Kidney epithelial cell (primary cell): ENCODE measurements at regions not wholly inside any gene's neighbourhood (a gene's known extent, or its start where the extent isn't known, plus 50 kb on each side); places are given as distances from the start of the nearest gene placed in this dataset.
"Not testable (repeated sequence)": the region's sequence is repeated elsewhere in the genome, so short reads cannot be mapped to it uniquely, and the experiment has no call there.

Experiments
- DNase-seq: peaks from one replicate; pipeline ENCODE4 v3.0.0-alpha.2; 2010; ENCODE audit warnings: low read depth
- H3K27me3 ChIP-seq: 2 replicates; pipeline ENCODE4 v1.6.0; 2011; ENCODE audit warnings: low read length; ENCODE audit not compliant: control insufficient read depth, insufficient read depth
- H3K36me3 ChIP-seq: 2 replicates; pipeline ENCODE4 v1.5.1; 2011; ENCODE audit warnings: low read length; ENCODE audit not compliant: control insufficient read depth, insufficient read depth
- H3K4me3 ChIP-seq: 2 replicates; pipeline ENCODE4 v1.5.1; 2011; ENCODE audit warnings: low read depth, mild to moderate bottlenecking, control low read depth, low read length
- TF ChIP-seq, protein P1 (sequence below): IDR thresholded peaks from 2 replicates; pipeline ENCODE4 v1.5.1; 2011; ENCODE audit warnings: mild to moderate bottlenecking, moderate library complexity, low read length, control low read depth, inconsistent platforms; ENCODE audit not compliant: insufficient read depth, poor library complexity, severe bottlenecking

DNA sequence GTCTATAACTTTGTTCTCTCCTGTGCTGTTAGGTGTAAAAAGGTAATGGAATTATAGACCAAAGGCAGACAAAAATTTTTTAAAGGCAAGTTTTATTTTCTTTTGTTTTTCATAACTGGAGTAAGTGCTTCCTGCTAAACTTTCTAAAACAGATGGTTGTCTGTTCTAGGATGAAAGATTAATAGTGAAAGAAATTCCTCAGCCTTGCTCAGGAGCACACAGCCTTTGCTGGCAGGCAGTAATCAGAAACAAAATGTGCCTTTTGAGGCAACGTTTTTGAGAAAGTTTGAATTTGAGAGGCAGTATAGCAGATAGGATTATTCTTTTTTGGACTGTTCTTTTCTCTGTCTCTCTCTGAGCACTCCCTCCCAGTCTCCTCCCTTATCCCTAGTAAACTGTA, 2749.5 kb downstream of the PCDH9 start:
- no peak overlapping the region for H3K4me3 ChIP-seq
- no peaks in the 10 kb centered on the region for H3K36me3 ChIP-seq
- DNase-seq = no peak
- no peaks in the 10 kb centered on the region for H3K27me3 ChIP-seq
- TF ChIP-seq, protein P1, sequence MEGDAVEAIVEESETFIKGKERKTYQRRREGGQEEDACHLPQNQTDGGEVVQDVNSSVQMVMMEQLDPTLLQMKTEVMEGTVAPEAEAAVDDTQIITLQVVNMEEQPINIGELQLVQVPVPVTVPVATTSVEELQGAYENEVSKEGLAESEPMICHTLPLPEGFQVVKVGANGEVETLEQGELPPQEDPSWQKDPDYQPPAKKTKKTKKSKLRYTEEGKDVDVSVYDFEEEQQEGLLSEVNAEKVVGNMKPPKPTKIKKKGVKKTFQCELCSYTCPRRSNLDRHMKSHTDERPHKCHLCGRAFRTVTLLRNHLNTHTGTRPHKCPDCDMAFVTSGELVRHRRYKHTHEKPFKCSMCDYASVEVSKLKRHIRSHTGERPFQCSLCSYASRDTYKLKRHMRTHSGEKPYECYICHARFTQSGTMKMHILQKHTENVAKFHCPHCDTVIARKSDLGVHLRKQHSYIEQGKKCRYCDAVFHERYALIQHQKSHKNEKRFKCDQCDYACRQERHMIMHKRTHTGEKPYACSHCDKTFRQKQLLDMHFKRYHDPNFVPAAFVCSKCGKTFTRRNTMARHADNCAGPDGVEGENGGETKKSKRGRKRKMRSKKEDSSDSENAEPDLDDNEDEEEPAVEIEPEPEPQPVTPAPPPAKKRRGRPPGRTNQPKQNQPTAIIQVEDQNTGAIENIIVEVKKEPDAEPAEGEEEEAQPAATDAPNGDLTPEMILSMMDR = no peak

DNA sequence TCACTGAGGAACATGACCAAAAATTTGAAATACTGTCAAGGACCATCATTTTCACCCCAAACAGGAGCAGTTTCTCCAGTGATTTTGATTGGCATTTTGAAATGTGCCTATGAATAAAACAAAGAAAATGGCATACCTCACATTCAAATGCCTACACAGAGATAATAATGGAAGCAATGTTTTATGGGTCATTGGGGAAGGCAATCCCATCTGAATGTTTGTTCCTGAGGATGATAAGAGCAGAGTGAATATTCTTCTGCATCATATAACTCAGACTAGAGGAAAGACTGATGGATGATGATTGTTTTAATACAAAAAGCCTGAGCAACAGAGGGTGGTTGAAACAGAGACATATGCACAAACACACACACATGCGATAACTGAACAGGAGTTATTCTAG, 2749.9 kb downstream of the PCDH9 start:
- TF ChIP-seq, protein P1 = no peak
- H3K27me3 ChIP-seq = no peaks in the 10 kb centered on the region
- DNase-seq = no peak
- H3K36me3 ChIP-seq = no peaks in the 10 kb centered on the region
- no peak overlapping the region for H3K4me3 ChIP-seq

DNA sequence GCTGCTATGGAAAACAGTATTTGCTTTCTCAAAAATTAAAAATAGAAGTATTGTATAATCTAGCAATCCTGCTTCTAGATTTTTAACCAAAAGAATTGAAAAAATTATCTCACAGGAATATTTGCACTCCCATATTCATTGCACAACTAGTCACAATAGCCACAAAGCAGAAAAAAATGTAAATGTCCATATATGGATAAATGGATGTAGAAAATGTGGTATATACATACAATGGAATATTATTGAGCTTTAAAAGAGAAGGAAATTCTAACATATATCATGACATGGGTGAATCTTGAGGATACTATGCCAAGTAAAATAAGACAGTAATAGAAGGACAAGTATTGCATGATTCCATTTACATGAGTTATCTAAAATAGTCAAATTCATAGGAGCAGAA, 2753.0 kb downstream of the PCDH9 start:
- Histone ChIP-seq H3K27me3 (no peaks in the 10 kb centered on the region), H3K4me3 (no peak overlapping the region), H3K36me3 (no peaks in the 10 kb centered on the region)
- TF ChIP-seq, protein P1 = no peak
- DNase-seq = no peak

DNA sequence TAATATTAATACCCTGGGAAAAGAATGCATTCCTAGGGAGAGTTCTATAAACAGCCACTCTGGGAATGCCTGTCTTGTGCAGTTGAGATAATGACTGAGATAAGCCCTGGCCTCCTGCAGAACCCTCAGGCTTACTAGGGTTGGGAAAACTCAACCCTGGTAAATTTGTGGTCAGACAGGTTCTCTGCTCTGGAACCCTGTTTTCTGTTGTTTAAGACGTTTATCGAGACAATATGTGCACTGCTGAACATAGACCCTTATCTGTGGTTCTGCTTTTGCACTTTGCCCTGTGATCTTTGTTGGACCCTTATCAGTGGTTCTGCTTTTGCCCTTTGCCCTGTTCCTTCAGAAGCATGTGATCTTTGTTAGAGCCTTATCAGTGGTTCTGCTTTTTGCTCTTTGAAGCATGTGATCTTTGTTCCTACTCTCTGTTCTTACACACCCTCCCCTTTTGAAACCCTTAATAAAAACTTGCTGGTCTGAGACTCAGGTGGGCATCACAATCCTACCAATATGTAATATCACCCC, 2754.0 kb downstream of the PCDH9 start:
- not testable (repeated sequence) for H3K27me3 ChIP-seq, DNase-seq, H3K36me3 ChIP-seq, H3K4me3 ChIP-seq

DNA sequence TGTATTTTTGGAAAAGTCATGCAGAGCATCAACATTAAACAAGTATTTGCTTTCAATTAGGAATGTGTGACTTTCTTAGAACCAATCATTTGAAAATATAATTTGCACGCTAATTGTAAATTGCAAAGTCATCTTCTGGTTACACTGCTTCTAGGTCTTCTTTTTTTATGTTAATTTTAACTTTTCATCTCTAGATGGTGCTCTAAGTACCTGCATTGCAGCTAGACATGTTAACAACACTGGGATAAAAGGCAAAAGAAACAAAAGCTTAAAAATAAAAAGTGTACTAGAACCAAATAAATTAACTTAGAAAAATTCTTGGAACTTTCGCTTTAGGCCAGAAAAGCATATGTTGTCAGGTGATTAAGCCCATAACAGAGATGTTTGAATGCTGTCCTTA, 2758.2 kb downstream of the PCDH9 start:
- no peak for DNase-seq
- no peak overlapping the region for H3K4me3 ChIP-seq
- TF ChIP-seq, protein P1 = peak; percentile 38

DNA sequence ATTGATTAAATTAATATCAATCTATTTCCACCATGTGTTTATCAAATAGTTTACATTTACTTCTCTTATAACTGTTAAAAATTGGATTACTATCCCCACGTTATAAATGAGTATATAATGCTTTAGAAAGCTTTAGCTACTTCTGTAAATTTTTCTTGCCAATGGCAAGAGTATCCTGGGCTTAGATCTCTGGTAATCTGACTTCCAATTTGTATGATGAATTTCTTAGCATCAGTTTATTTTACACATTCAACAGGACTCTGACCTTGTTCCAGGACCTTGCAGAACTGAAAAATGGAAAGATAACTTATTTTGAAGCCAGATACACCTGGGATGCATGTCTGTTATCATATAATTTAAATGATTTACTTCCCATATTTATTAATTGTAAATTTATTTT, 2759.4 kb downstream of the PCDH9 start:
- no peak overlapping the region for H3K4me3 ChIP-seq
- no peak for DNase-seq
- H3K27me3 ChIP-seq = no peaks in the 10 kb centered on the region
- H3K36me3 ChIP-seq = no peaks in the 10 kb centered on the region
- TF ChIP-seq, protein P1 = no peak

More for the DNA sequence above, 2758.2 kb downstream of the PCDH9 start:
- Histone ChIP-seq H3K27me3 (no peaks in the 10 kb centered on the region), H3K36me3 (no peaks in the 10 kb centered on the region)
